ENCODE measurements at regions not wholly inside any gene's neighbourhood (a gene's known extent, or its start where the extent isn't known, plus 50 kb on each side); places are given as distances from the start of the nearest gene placed in this dataset.

DNA sequence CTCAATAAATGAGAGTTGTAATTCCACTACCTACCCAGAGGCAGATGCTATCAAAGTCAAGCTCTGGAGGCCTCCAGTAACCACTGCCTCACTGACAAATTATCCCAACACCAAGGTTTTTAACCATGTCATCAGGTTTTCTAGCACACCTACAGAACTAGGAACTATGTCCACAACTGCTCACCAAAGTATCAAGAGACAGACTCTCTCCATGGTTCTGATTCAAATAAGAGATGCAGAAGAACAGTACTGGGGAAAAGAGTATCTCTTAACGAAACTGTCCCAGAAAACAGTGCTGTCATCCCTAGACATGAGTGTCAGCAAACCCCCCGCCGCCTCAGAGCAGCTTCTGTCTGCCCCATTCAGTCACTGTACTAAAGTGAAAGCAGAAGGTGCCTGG lies 301.7 kb downstream of the OMA1 start (continued):
- TF ChIP-seq TSHZ2 (CRISPR knock-in tag; IDR thresholded peaks at IDR 0.05) (no peak), ZNF70 (CRISPR knock-in tag; IDR thresholded peaks at IDR 0.05) (no peak)

DNA sequence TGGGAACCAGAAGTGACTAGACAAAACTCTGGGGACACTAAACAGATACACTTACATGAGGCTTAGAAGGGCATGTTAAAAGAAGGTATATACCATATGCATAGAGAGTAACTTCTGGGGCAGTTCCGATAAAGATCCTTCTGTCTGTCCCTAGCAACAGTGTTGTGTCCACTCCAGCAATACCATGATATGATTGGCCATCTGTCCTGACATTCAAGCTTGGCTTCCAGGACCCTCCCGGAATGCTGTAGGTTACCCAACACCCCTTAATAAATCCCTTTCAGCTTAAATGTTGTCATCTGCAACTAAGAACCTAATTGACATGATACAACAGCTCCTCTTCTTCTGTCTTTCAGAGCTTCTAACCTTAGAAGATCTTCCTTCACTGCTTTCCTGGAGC lies 307.7 kb downstream of the OMA1 start:
- no peak for ATAC-seq
- no peak for TF ChIP-seq PPARA (CRISPR knock-in tag; IDR thresholded peaks at IDR 0.05; ENCODE audit: borderline replicate concordance)
- no peak for TF ChIP-seq CSDC2 (CRISPR knock-in tag; IDR thresholded peaks at IDR 0.05)
- no peak for TF ChIP-seq ZNF70 (CRISPR knock-in tag; IDR thresholded peaks at IDR 0.05)
- TF ChIP-seq ZC3H10 (CRISPR knock-in tag; IDR thresholded peaks at IDR 0.05), result no peak
- no peak for TF ChIP-seq ZFP3 (CRISPR knock-in tag; IDR thresholded peaks at IDR 0.05)
- no peak for TF ChIP-seq TOX (CRISPR knock-in tag; IDR thresholded peaks at IDR 0.05; ENCODE audit: borderline replicate concordance)

- ATAC-seq, result no peak
- TF ChIP-seq ESRRG (CRISPR knock-in tag; IDR thresholded peaks at IDR 0.05) (no peak), ZNF70 (CRISPR knock-in tag; IDR thresholded peaks at IDR 0.05) (no peak), SNAI2 (CRISPR knock-in tag; IDR thresholded peaks at IDR 0.05) (no peak), CSRNP3 (CRISPR knock-in tag; IDR thresholded peaks at IDR 0.05) (no peak), ZFP30 (CRISPR knock-in tag; IDR thresholded peaks at IDR 0.05) (no peak), CSDC2 (CRISPR knock-in tag; IDR thresholded peaks at IDR 0.05) (no peak), ZNF565 (CRISPR knock-in tag; conservative IDR thresholded peaks at IDR 0.05; ENCODE audit: low read depth) (no peak)
Measured at GRCh38 chr1:58233729-58234128, 312.8 kb downstream of the OMA1 start.

- no peak for TF ChIP-seq ZNF565 (CRISPR knock-in tag; conservative IDR thresholded peaks at IDR 0.05; ENCODE audit: low read depth)
- TF ChIP-seq, protein P1, sequence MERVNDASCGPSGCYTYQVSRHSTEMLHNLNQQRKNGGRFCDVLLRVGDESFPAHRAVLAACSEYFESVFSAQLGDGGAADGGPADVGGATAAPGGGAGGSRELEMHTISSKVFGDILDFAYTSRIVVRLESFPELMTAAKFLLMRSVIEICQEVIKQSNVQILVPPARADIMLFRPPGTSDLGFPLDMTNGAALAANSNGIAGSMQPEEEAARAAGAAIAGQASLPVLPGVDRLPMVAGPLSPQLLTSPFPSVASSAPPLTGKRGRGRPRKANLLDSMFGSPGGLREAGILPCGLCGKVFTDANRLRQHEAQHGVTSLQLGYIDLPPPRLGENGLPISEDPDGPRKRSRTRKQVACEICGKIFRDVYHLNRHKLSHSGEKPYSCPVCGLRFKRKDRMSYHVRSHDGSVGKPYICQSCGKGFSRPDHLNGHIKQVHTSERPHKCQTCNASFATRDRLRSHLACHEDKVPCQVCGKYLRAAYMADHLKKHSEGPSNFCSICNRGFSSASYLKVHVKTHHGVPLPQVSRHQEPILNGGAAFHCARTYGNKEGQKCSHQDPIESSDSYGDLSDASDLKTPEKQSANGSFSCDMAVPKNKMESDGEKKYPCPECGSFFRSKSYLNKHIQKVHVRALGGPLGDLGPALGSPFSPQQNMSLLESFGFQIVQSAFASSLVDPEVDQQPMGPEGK (CRISPR knock-in tag; IDR thresholded peaks at IDR 0.05; ENCODE audit: borderline replicate concordance), result no peak
- ATAC-seq, result no peak
Measured at GRCh38 chr1:58231204-58231603, 315.3 kb downstream of the OMA1 start.

DNA sequence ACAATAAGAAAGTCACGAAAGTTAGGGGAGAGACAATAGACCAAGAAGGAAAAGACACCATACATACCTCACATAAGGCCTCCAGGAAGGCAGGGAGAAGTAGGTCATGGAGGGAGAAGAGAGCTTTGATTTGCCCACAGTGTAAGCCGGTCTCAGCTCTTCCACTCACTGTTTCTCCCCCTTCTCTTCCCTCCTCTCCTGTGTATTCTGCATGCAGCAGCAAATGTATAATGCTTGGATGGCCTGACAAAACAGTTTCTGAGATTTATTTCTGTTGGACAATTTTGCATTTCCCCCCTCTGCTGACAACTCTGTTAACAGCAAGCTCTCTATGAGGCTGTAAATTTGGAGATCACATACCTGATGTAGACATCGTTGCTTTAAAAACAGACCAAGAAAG lies 318.9 kb downstream of the OMA1 start:
- no peak for TF ChIP-seq CSDC2 (CRISPR knock-in tag; IDR thresholded peaks at IDR 0.05)
- TF ChIP-seq OSR1 (CRISPR knock-in tag; IDR thresholded peaks at IDR 0.05), result no peak
- TF ChIP-seq TOX (CRISPR knock-in tag; IDR thresholded peaks at IDR 0.05; ENCODE audit: borderline replicate concordance), result no peak
- no peak for TF ChIP-seq GLIS3 (CRISPR knock-in tag; IDR thresholded peaks at IDR 0.05)
- TF ChIP-seq ESRRG (CRISPR knock-in tag; IDR thresholded peaks at IDR 0.05), result no peak
- TF ChIP-seq ZNF8 (CRISPR knock-in tag; IDR thresholded peaks at IDR 0.05), result no peak
- no peak for TF ChIP-seq ZNF565 (CRISPR knock-in tag; conservative IDR thresholded peaks at IDR 0.05; ENCODE audit: low read depth)
- TF ChIP-seq PPARA (CRISPR knock-in tag; IDR thresholded peaks at IDR 0.05; ENCODE audit: borderline replicate concordance), result no peak
- no peak for TF ChIP-seq ZNF70 (CRISPR knock-in tag; IDR thresholded peaks at IDR 0.05)
- TF ChIP-seq POU6F1 (CRISPR knock-in tag; IDR thresholded peaks at IDR 0.05; ENCODE audit: borderline replicate concordance, low read depth), result no peak
- TF ChIP-seq, protein P1 (CRISPR knock-in tag; IDR thresholded peaks at IDR 0.05; ENCODE audit: borderline replicate concordance), result no peak
- no peak for TF ChIP-seq TSHZ2 (CRISPR knock-in tag; IDR thresholded peaks at IDR 0.05)
- TF ChIP-seq ZFP30 (CRISPR knock-in tag; IDR thresholded peaks at IDR 0.05), result no peak
- TF ChIP-seq ZC3H10 (CRISPR knock-in tag; IDR thresholded peaks at IDR 0.05), result no peak
- TF ChIP-seq ISL1 (CRISPR knock-in tag; IDR thresholded peaks at IDR 0.05), result no peak
- no peak for TF ChIP-seq SNAI2 (CRISPR knock-in tag; IDR thresholded peaks at IDR 0.05)
- no peak for TF ChIP-seq ARNTL (CRISPR knock-in tag; IDR thresholded peaks at IDR 0.05; ENCODE audit: borderline replicate concordance, low read depth)
- no peak for TF ChIP-seq TCF4 (CRISPR knock-in tag; IDR thresholded peaks at IDR 0.05; ENCODE audit: borderline replicate concordance)
- no peak for TF ChIP-seq RARB (CRISPR knock-in tag; IDR thresholded peaks at IDR 0.05)
- no peak for ATAC-seq
